K562 (cell line): ENCODE measurements at regions not wholly inside any gene's neighbourhood (a gene's known extent, or its start where the extent isn't known, plus 50 kb on each side); places are given as distances from the start of the nearest gene placed in this dataset.

Experiments
- ATAC-seq: fragments of 200-7000 bp; cut with Tn5 transposase; 3 replicates; pipeline ENCODE4 v1.9.1; 2020; ENCODE audit warnings: moderate library complexity
- BruUV-seq: library from RNA; stranded (reverse); fragments of 400-500 nt; replicated peaks from 2 replicates; lab custom pipeline; 2021; lab: Mats Ljungman, UMichigan
- CTCF ChIA-PET: fragments of 300-600 bp; formaldehyde crosslinking; extraction: SDS; loops from one replicate; lab custom pipeline; 2021; ENCODE audit warnings: low intra/inter-chr PET ratio; lab: Yijun Ruan, JAX
- POLR2A ChIA-PET: fragments of 300-600, 350-650 bp; sonication (Branson Sonifier 250); formaldehyde crosslinking; extraction: SDS; loops from one replicate; lab custom pipeline; 2021; ENCODE audit warnings: antibody characterized with exemption, inconsistent platforms; lab: Yijun Ruan, JAX
- DNase-seq, 4 experiments: peaks; one replicate each; pipeline versions ENCODE4 v3.0.0 to v3.0.0-alpha.2; 2011 to 2018; ENCODE audit warnings: low spot score in 3 of 4, mixed read lengths in 3 of 4; ENCODE audit errors: extremely low read depth in 1 of 4
- FAIRE-seq: peaks from 2 replicates; lab custom pipeline; 2011; peaks lifted over from hg19 to GRCh38; lab: Jason Lieb, UNC
- H2AFZ ChIP-seq: 2 replicates; pipeline ENCODE4 v1.6.0; 2011; ENCODE audit warnings: low read depth, low read length, control low read depth, inconsistent platforms
- H3K27ac ChIP-seq: fragments of 200-600 bp; 3 replicates; pipeline ENCODE4 v1.8.0; 2011; ENCODE audit warnings: low read depth, mild to moderate bottlenecking, control low read depth, inconsistent platforms, low read length, moderate library complexity, mixed read lengths; ENCODE audit errors: extremely low read depth
- H3K27me3 ChIP-seq, 2 experiments: fragments of 300-600 bp in 1 of 2; 2 replicates in 1 of 2; 3 replicates in 1 of 2; pipeline versions ENCODE4 v1.6.0 to v1.8.0; 2011; ENCODE audit warnings: inconsistent platforms in 2 of 2, low read length in 2 of 2, mild to moderate bottlenecking in 1 of 2, mixed read lengths in 1 of 2, moderate library complexity in 1 of 2; ENCODE audit not compliant: control insufficient read depth in 2 of 2, insufficient read depth in 2 of 2
- H3K36me3 ChIP-seq: fragments of 300-600 bp; 3 replicates; pipeline ENCODE4 v1.8.0; 2011; ENCODE audit warnings: mild to moderate bottlenecking, low read length, inconsistent platforms; ENCODE audit not compliant: control insufficient read depth, insufficient read depth
- H3K4me1 ChIP-seq, 2 experiments: fragments of 200-600 bp in 1 of 2; replicated peaks in 1 of 2; 2 replicates in 1 of 2; 3 replicates in 1 of 2; pipeline versions ENCODE4 v1.5.1 to v1.8.0; 2011; ENCODE audit warnings: inconsistent platforms in 2 of 2, low read length in 2 of 2, mild to moderate bottlenecking in 1 of 2, mixed read lengths in 1 of 2, moderate library complexity in 1 of 2; ENCODE audit not compliant: control insufficient read depth in 2 of 2, insufficient read depth in 2 of 2
- H3K4me2 ChIP-seq: 2 replicates; pipeline ENCODE4 v1.6.1; 2011; ENCODE audit warnings: low read length, control low read depth, inconsistent platforms, mixed read lengths; ENCODE audit not compliant: insufficient read depth
- H3K4me3 ChIP-seq: fragments of 200-600 bp; sonication (generic), shearing (Covaris generic); 2 replicates; pipeline ENCODE4 v1.5.1; 2016; ENCODE audit warnings: control low read depth, inconsistent platforms
- H3K79me2 ChIP-seq: fragments of 200-600 bp; 3 replicates; pipeline ENCODE4 v1.8.0; 2011; ENCODE audit warnings: low read length, inconsistent platforms; ENCODE audit not compliant: control insufficient read depth, insufficient read depth
- H3K9ac ChIP-seq, 2 experiments: 2 replicates each; pipeline versions ENCODE4 v1.6.0 to v1.6.1; 2011; ENCODE audit warnings: low read depth in 2 of 2, low read length in 2 of 2, control low read depth in 1 of 2, inconsistent platforms in 1 of 2, mild to moderate bottlenecking in 1 of 2, mixed read lengths in 1 of 2; ENCODE audit not compliant: insufficient read depth in 1 of 2
- H3K9me1 ChIP-seq: one replicate; pipeline ENCODE4 v1.6.0; 2011; ENCODE audit warnings: inconsistent platforms, mild to moderate bottlenecking, low read length, moderate library complexity; ENCODE audit not compliant: control insufficient read depth, insufficient read depth
- H3K9me3 ChIP-seq: replicated peaks from 2 replicates; pipeline ENCODE4 v1.5.1; 2011; ENCODE audit warnings: low read depth, low read length, inconsistent platforms; ENCODE audit not compliant: control insufficient read depth, insufficient read depth
- H4K20me1 ChIP-seq: replicated peaks from 2 replicates; pipeline ENCODE4 v1.6.1; 2011; ENCODE audit warnings: low read length, inconsistent platforms, mixed read lengths; ENCODE audit not compliant: control insufficient read depth, insufficient read depth
- BRF1 ChIP-seq: IDR thresholded peaks from 3 replicates; pipeline ENCODE4 v1.6.1; 2011; ENCODE audit warnings: borderline replicate concordance, mild to moderate bottlenecking; ENCODE audit not compliant: insufficient read length; ENCODE audit errors: extremely low read depth
- CBX8 ChIP-seq: fragments of 200-600 bp; sonication (generic); IDR thresholded peaks from 2 replicates; pipeline ENCODE4 v1.6.1; 2012; ENCODE audit warnings: borderline replicate concordance, mixed run types, low read depth, mild to moderate bottlenecking, moderate library complexity, mixed read lengths, low read length, control low read depth, inconsistent platforms; ENCODE audit not compliant: poor library complexity, severe bottlenecking; ENCODE audit errors: extremely low read depth
- E2F1 ChIP-seq: sonication (generic); formaldehyde crosslinking; IDR thresholded peaks from 2 replicates; pipeline ENCODE4 v1.8.1; 2023; ENCODE audit warnings: mild to moderate bottlenecking, missing genetic modification reagents, moderate library complexity
- HMGN3 ChIP-seq: IDR thresholded peaks from 2 replicates; pipeline ENCODE4 v1.6.1; 2011; ENCODE audit warnings: borderline replicate concordance, low read depth, mild to moderate bottlenecking, mixed read lengths, low read length; ENCODE audit not compliant: insufficient read length; ENCODE audit errors: extremely low read depth
- MTA3 ChIP-seq: fragments of 450-650 bp; formaldehyde crosslinking; IDR thresholded peaks from 2 replicates; pipeline ENCODE4 v1.6.1; 2017; ENCODE audit warnings: mild to moderate bottlenecking, borderline replicate concordance
- PCBP2 ChIP-seq: fragments of 200-400 bp; formaldehyde crosslinking; IDR thresholded peaks from 2 replicates; pipeline ENCODE4 v1.6.1; 2018; ENCODE audit warnings: low read length, low read depth, mild to moderate bottlenecking, moderate library complexity; ENCODE audit not compliant: poor library complexity, severe bottlenecking
- U2AF1 ChIP-seq: fragments of 200-400 bp; formaldehyde crosslinking; optimal IDR thresholded peaks from 2 replicates; pipeline ENCODE3; 2017; ENCODE audit warnings: mild to moderate bottlenecking, low read depth, low read length, moderate library complexity
- USF2 ChIP-seq: sonication (generic); formaldehyde crosslinking; IDR thresholded peaks from 2 replicates; pipeline ENCODE4 v1.5.0; 2020; ENCODE audit warnings: missing genetic modification reagents
- ZNF165 ChIP-seq: fragments of 250-450 bp; sonication (Bioruptor Pico); IDR thresholded peaks from 2 replicates; pipeline ENCODE4 v1.4.0; 2020; ENCODE audit warnings: borderline replicate concordance
- ZNF639 ChIP-seq, 2 experiments: fragments of 200-800 bp in 1 of 2; sonication (Bioruptor generic) in 1 of 2; sonication (generic) in 1 of 2; formaldehyde crosslinking in 1 of 2; IDR thresholded peaks in 1 of 2; conservative IDR thresholded peaks in 1 of 2; 2 replicates each; pipeline versions ENCODE4 v1.5.0 to v1.6.1; 2016 to 2020; ENCODE audit warnings: missing compliant biosample characterization in 1 of 2, missing genetic modification characterization in 1 of 2, missing genetic modification reagents in 1 of 2
- ZNF707 ChIP-seq: fragments of 250-450 bp; sonication (Bioruptor Pico); conservative IDR thresholded peaks from 2 replicates; pipeline ENCODE4 v1.8.0; 2022; ENCODE audit warnings: inconsistent platforms, mild to moderate bottlenecking, moderate library complexity
- ZNF764 ChIP-seq: fragments of 250-450 bp; sonication (Bioruptor Pico); IDR thresholded peaks from 2 replicates; pipeline ENCODE4 v1.4.0; 2020; ENCODE audit warnings: low read depth, mild to moderate bottlenecking, moderate library complexity
- WGBS: fragments of 100-300 bp; shearing (Covaris generic); methylation state at CpG from one replicate; pipeline ENCODE4 v1.1.6; 2016; ENCODE audit warnings: low coverage, mixed read lengths; ENCODE audit not compliant: insufficient coverage; ENCODE audit errors: missing lambda C conversion rate; 5-methylcytosine and 5-hydroxymethylcytosine counted together
- in situ Hi-C: fragments of 300-500 bp; cut with MboI; formaldehyde crosslinking; loops from 4 replicates; pipeline ENCODE4 v1.15.0; 2018; ENCODE audit warnings: inconsistent platforms, mixed read lengths
- intact Hi-C: fragments of 100-400 bp; cut with micrococcal nuclease; formaldehyde crosslinking; loops from 2 replicates; pipeline ENCODE4 v1.14.2; 2022

- intact Hi-C loops = no loop called here
- BruUV-seq = no TSS peak
- FAIRE-seq (no peak), ATAC-seq (no peak), DNase-seq (no peak)
- no peaks in the 10 kb centered on the region for H3K27me3 ChIP-seq
- no peaks in the 10 kb centered on the region for H3K9me1 ChIP-seq
- no peak overlapping the region for H3K4me2 ChIP-seq
- H3K9me3 ChIP-seq = no peaks in the 10 kb centered on the region
- H3K79me2 ChIP-seq = no peaks in the 10 kb centered on the region
- H3K4me1 ChIP-seq = no peaks in the 10 kb centered on the region
- H3K4me3 ChIP-seq = no peak overlapping the region
- ChIA-PET POLR2A (no interaction called here), CTCF (no interaction called here)
- no peaks in the 10 kb centered on the region for H4K20me1 ChIP-seq
- no peak overlapping the region for H3K9ac ChIP-seq
- 0% methylated on average over 2 of the region's 2 CpGs for WGBS
- H2AFZ ChIP-seq = no peak overlapping the region
- in situ Hi-C loops = no loop called here
- no peaks in the 10 kb centered on the region for H3K36me3 ChIP-seq
- H3K27ac ChIP-seq = no peak overlapping the region
- TF ChIP-seq E2F1 = no peak
- TF ChIP-seq, all 486 proteins: peak for 0
These were observed 211.3 kb downstream of the RBM26 start for GRCh38 chr13:79194727-79195126.

GRCh38 chr13:79194272-79194671, 211.8 kb downstream of the RBM26 start:
- no peaks in the 10 kb centered on the region for H3K36me3 ChIP-seq
- BruUV-seq = no TSS peak
- in situ Hi-C loops = no loop called here
- H3K79me2 ChIP-seq = no peaks in the 10 kb centered on the region
- POLR2A ChIA-PET = no interaction called here
- no peaks in the 10 kb centered on the region for H3K9me1 ChIP-seq
- no peak overlapping the region for H3K4me2 ChIP-seq
- no peaks in the 10 kb centered on the region for H3K4me1 ChIP-seq
- no peak for DNase-seq
- intact Hi-C loops = no loop called here
- H2AFZ ChIP-seq = no peak overlapping the region
- no peak for ATAC-seq
- CTCF ChIA-PET = no interaction called here
- no peak for FAIRE-seq
- H3K9ac ChIP-seq = no peak overlapping the region
- no peaks in the 10 kb centered on the region for H4K20me1 ChIP-seq
- no peaks in the 10 kb centered on the region for H3K9me3 ChIP-seq
- H3K27me3 ChIP-seq = no peaks in the 10 kb centered on the region
- no peak overlapping the region for H3K4me3 ChIP-seq
- 3% methylated on average over 2 of the region's 3 CpGs for WGBS
- no peak overlapping the region for H3K27ac ChIP-seq
- no peak for TF ChIP-seq ZNF165
- no peak for TF ChIP-seq ZNF707 (CRISPR knock-in tag)
- no peak for TF ChIP-seq USF2 (CRISPR knock-in tag)
- TF ChIP-seq HMGN3 = no peak
- TF ChIP-seq ZNF639 (CRISPR knock-in tag; conservative IDR thresholded peaks at IDR 0.05 in 1 of 2, IDR thresholded peaks at IDR 0.05 in 1 of 2) = no peak
- TF ChIP-seq PCBP2 = no peak
- TF ChIP-seq BRF1 = no peak
- TF ChIP-seq MTA3 = no peak
- no peak for TF ChIP-seq ZNF764 (CRISPR knock-in tag)
- no peak for TF ChIP-seq U2AF1
- TF ChIP-seq CBX8 = no peak
